Endothelial cell of umbilical vein (primary cell): ENCODE measurements at regions not wholly inside any gene's neighbourhood (a gene's known extent, or its start where the extent isn't known, plus 50 kb on each side); places are given as distances from the start of the nearest gene placed in this dataset.

ENCODE experiments used
- BruUV-seq: library from RNA; stranded (reverse); fragments of 400-500 nt; replicated peaks from 2 replicates; lab custom pipeline; 2021; lab: Mats Ljungman, UMichigan
- CTCF ChIA-PET: fragments of 300-600, 350-600 bp; sonication (Branson Sonifier 250); formaldehyde crosslinking; loops from one replicate; lab custom pipeline; 2021; ENCODE audit warnings: antibody characterized with exemption, inconsistent platforms; lab: Charles Lee
- POLR2A ChIA-PET: fragments of 300-600, 350-600 bp; sonication (Branson Sonifier 250); formaldehyde crosslinking; loops from one replicate; lab custom pipeline; 2021; ENCODE audit warnings: antibody characterized with exemption, inconsistent platforms; lab: Charles Lee
- DNase-seq: peaks from one replicate; pipeline ENCODE4 v3.0.0-alpha.2; 2011; ENCODE audit warnings: low read depth, low spot score
- FAIRE-seq: peaks from 2 replicates; lab custom pipeline; 2011; peaks lifted over from hg19 to GRCh38; lab: Jason Lieb, UNC
- H2AFZ ChIP-seq: 2 replicates; pipeline ENCODE4 v1.6.0; 2012; ENCODE audit warnings: low read depth, low read length, control low read depth, inconsistent platforms
- H3K27ac ChIP-seq: 2 replicates; pipeline ENCODE4 v1.5.1; 2011; ENCODE audit warnings: low read depth, mild to moderate bottlenecking, control low read depth, low read length, moderate library complexity; ENCODE audit not compliant: insufficient read depth
- H3K27me3 ChIP-seq, 2 experiments: 2 replicates each; pipeline versions ENCODE4 v1.6.0 to v1.6.1; 2011; ENCODE audit warnings: low read length in 2 of 2, mixed read lengths in 1 of 2; ENCODE audit not compliant: control insufficient read depth in 2 of 2, insufficient read depth in 2 of 2
- H3K36me3 ChIP-seq, 2 experiments: 2 replicates in 1 of 2; 3 replicates in 1 of 2; pipeline ENCODE4 v1.5.1; 2011; ENCODE audit warnings: low read length in 2 of 2, mild to moderate bottlenecking in 1 of 2, moderate library complexity in 1 of 2; ENCODE audit not compliant: control insufficient read depth in 2 of 2, insufficient read depth in 2 of 2; ENCODE audit errors: extremely low read depth in 1 of 2
- H3K4me1 ChIP-seq: 3 replicates; pipeline ENCODE4 v1.5.1; 2011; ENCODE audit warnings: mild to moderate bottlenecking, low read length; ENCODE audit not compliant: control insufficient read depth, insufficient read depth; ENCODE audit errors: extremely low read depth
- H3K4me2 ChIP-seq: 2 replicates; pipeline ENCODE4 v1.6.1; 2011; ENCODE audit warnings: low read length, control low read depth, mixed read lengths; ENCODE audit not compliant: insufficient read depth
- H3K4me3 ChIP-seq, 3 experiments: fragments of 200-600 bp in 1 of 3; sonication (generic), shearing (Covaris generic) in 1 of 3; replicated peaks in 1 of 3; 2 replicates each; pipeline ENCODE4 v1.5.1; 2011 to 2016; ENCODE audit warnings: control low read depth in 3 of 3, low read length in 3 of 3, mild to moderate bottlenecking in 2 of 3, inconsistent platforms in 1 of 3, low read depth in 1 of 3, moderate library complexity in 1 of 3; ENCODE audit not compliant: insufficient read depth in 1 of 3
- H3K79me2 ChIP-seq: 2 replicates; pipeline ENCODE4 v1.6.0; 2012; ENCODE audit warnings: low read length, inconsistent platforms; ENCODE audit not compliant: control insufficient read depth, insufficient read depth
- H3K9ac ChIP-seq: replicated peaks from 2 replicates; pipeline ENCODE3; 2011; ENCODE audit warnings: low read length, control low read depth; ENCODE audit not compliant: insufficient read depth; ENCODE audit errors: extremely low read depth
- H3K9me1 ChIP-seq: replicated peaks from 3 replicates; pipeline ENCODE4 v1.6.0; 2011; ENCODE audit warnings: mild to moderate bottlenecking, low read length; ENCODE audit not compliant: control insufficient read depth, insufficient read depth; ENCODE audit errors: extremely low read depth
- H3K9me3 ChIP-seq: replicated peaks from 2 replicates; pipeline ENCODE4 v1.5.1; 2012; ENCODE audit warnings: low read length, inconsistent platforms; ENCODE audit not compliant: control insufficient read depth, insufficient read depth
- H4K20me1 ChIP-seq: replicated peaks from 2 replicates; pipeline ENCODE3; 2011; ENCODE audit warnings: mild to moderate bottlenecking, low read length; ENCODE audit not compliant: control insufficient read depth, insufficient read depth; ENCODE audit errors: extremely low read depth
- CTCF ChIP-seq, 2 donors: IDR thresholded peaks; 1 replicate in 1 of 2; 2 replicates in 1 of 2; pipeline ENCODE4 v1.5.1; 2011; ENCODE audit warnings: low read length in 2 of 2, mild to moderate bottlenecking in 2 of 2, moderate library complexity in 2 of 2, control low read depth in 1 of 2, inconsistent platforms in 1 of 2, low read depth in 1 of 2; ENCODE audit not compliant: insufficient read depth in 1 of 2; ENCODE audit errors: extremely low read depth in 1 of 2
- EZH2 ChIP-seq: IDR thresholded peaks from 2 replicates; pipeline ENCODE4 v1.6.1; 2012; ENCODE audit warnings: borderline replicate concordance, low read depth, mild to moderate bottlenecking, moderate library complexity, low read length, inconsistent platforms; ENCODE audit not compliant: severe bottlenecking
- FOS ChIP-seq: IDR thresholded peaks from 2 replicates; pipeline ENCODE4 v1.6.1; 2011; ENCODE audit warnings: mild to moderate bottlenecking, low read length, moderate library complexity, borderline replicate concordance; ENCODE audit not compliant: insufficient read depth
- GATA2 ChIP-seq: IDR thresholded peaks from 2 replicates; pipeline ENCODE4 v1.7.0; 2011; ENCODE audit warnings: low read depth, mild to moderate bottlenecking, moderate library complexity, mixed read lengths, low read length; ENCODE audit not compliant: insufficient read length, insufficient read depth
- JUN ChIP-seq: IDR thresholded peaks from 2 replicates; pipeline ENCODE4 v1.6.1; 2011; ENCODE audit warnings: borderline replicate concordance, low read depth; ENCODE audit not compliant: insufficient read length, insufficient read depth
- MAX ChIP-seq: IDR thresholded peaks from 2 replicates; pipeline ENCODE4 v1.6.1; 2011; ENCODE audit not compliant: insufficient read depth, insufficient read length
- MYC ChIP-seq: IDR thresholded peaks from one replicate; pipeline ENCODE4 v1.6.1; 2011; ENCODE audit warnings: mild to moderate bottlenecking, low read depth, low read length
- POLR2A ChIP-seq: IDR thresholded peaks from 2 replicates; pipeline ENCODE4 v1.6.1; 2012; ENCODE audit warnings: low read depth, mild to moderate bottlenecking, control low read depth, low read length
- POLR2AphosphoS5 ChIP-seq: IDR thresholded peaks from 2 replicates; pipeline ENCODE4 v1.6.1; 2012; ENCODE audit warnings: low read depth, mild to moderate bottlenecking, control low read depth, low read length, moderate library complexity; ENCODE audit not compliant: insufficient read depth
- dilution Hi-C: fragments of 300-500 bp; cut with MboI; formaldehyde crosslinking; loops from one replicate; pipeline ENCODE4 v1.15.0; 2019; ENCODE audit warnings: low sequenced_read_pairs; ENCODE audit not compliant: extremely low pct_ligation_motif_present
- intact Hi-C: fragments of 100-400 bp; cut with micrococcal nuclease; formaldehyde crosslinking; loops from one replicate; pipeline ENCODE4 v1.10.0; 2022

- H3K4me1 ChIP-seq = no peaks in the 10 kb centered on the region
- intact Hi-C loops (no loop called here), dilution Hi-C loops (no loop called here)
- POLR2A ChIA-PET = no interaction called here
- no peaks in the 10 kb centered on the region for H3K27me3 ChIP-seq
- H3K79me2 ChIP-seq = no peaks in the 10 kb centered on the region
- CTCF ChIA-PET = no interaction called here
- no peaks in the 10 kb centered on the region for H4K20me1 ChIP-seq
- TF ChIP-seq POLR2A = no peak
- FAIRE-seq (no peak), DNase-seq (no peak)
- no peak overlapping the region for H3K9ac ChIP-seq
- H3K4me2 ChIP-seq = no peak overlapping the region
- H3K9me1 ChIP-seq = no peaks in the 10 kb centered on the region
- no peak overlapping the region for H3K27ac ChIP-seq
- H3K4me3 ChIP-seq = no peak overlapping the region
- no peak overlapping the region for H2AFZ ChIP-seq
- no peaks in the 10 kb centered on the region for H3K9me3 ChIP-seq
- H3K36me3 ChIP-seq = no peaks in the 10 kb centered on the region
- no TSS peak for BruUV-seq
Observed at GRCh38 chr7:125848157-125848556, 918.5 kb upstream of the POT1 start.

DNA sequence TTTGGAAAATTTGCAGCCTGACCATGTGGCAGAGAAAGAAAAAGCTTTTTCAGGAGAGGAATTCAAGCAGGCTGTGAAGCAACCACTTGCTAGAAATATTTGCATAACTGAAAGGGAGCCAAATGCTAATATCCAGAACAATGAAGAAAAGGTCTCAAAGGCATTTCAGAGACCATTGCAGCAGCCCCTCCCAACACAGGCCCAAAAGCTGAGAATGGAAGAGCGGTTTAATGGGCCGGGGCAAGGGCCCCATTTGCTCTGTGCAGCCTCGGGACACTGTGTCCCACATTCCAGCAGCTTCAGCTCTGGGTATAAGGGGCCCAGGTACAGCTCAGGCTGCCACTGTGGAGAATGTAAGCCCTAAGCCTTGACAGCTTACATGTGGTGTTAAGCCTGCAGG is 918.1 kb upstream of the POT1 start:
- H2AFZ ChIP-seq = no peak overlapping the region
- no peak overlapping the region for H3K9ac ChIP-seq
- H3K4me1 ChIP-seq = no peaks in the 10 kb centered on the region
- H3K27me3 ChIP-seq = no peaks in the 10 kb centered on the region
- FAIRE-seq (no peak), DNase-seq (no peak)
- no peaks in the 10 kb centered on the region for H3K79me2 ChIP-seq
- BruUV-seq = no TSS peak
- POLR2A ChIA-PET = no interaction called here
- H4K20me1 ChIP-seq = no peaks in the 10 kb centered on the region
- H3K4me3 ChIP-seq = no peak overlapping the region
- no peaks in the 10 kb centered on the region for H3K9me1 ChIP-seq
- dilution Hi-C loops = no loop called here
- no peaks in the 10 kb centered on the region for H3K36me3 ChIP-seq
- no peaks in the 10 kb centered on the region for H3K9me3 ChIP-seq
- no peak overlapping the region for H3K27ac ChIP-seq
- CTCF ChIA-PET = no interaction called here
- intact Hi-C loops = no loop called here
- TF ChIP-seq MAX = no peak
- TF ChIP-seq POLR2AphosphoS5 = no peak
- TF ChIP-seq JUN = no peak
- no peak for TF ChIP-seq FOS
- no peak for TF ChIP-seq EZH2
- no peak for TF ChIP-seq CTCF (IDR thresholded peaks at IDR 0.05; ENCODE audit: extremely low read depth in 1 of 2, insufficient read depth in 1 of 2, low read depth in 1 of 2, low read length in 2 of 2)
- TF ChIP-seq POLR2A = no peak
- no peak for TF ChIP-seq MYC
- TF ChIP-seq GATA2 = no peak
- no peak overlapping the region for H3K4me2 ChIP-seq
